Caco-2 (cell line): ENCODE measurements at regions not wholly inside any gene's neighbourhood (a gene's known extent, or its start where the extent isn't known, plus 50 kb on each side); places are given as distances from the start of the nearest gene placed in this dataset.

ENCODE experiments used
- BruUV-seq: library from RNA; stranded (reverse); fragments of 400-500 nt; replicated peaks from 2 replicates; lab custom pipeline; 2021; lab: Mats Ljungman, UMichigan
- CTCF ChIA-PET: fragments of 300-600 bp; sonication (Branson Sonifier 250); formaldehyde crosslinking; loops from one replicate; lab custom pipeline; 2022; ENCODE audit warnings: antibody characterized with exemption; lab: Charles Lee
- POLR2A ChIA-PET: fragments of 300-600 bp; sonication (Branson Sonifier 250); formaldehyde crosslinking; loops from one replicate; lab custom pipeline; 2022; ENCODE audit warnings: antibody characterized with exemption; lab: Charles Lee
- DNase-seq, 2 experiments: peaks; one replicate each; pipeline versions ENCODE4 v3.0.0 to v3.0.0-alpha.2; 2020 to 2022
- H3K27me3 ChIP-seq: replicated peaks from 2 replicates; pipeline ENCODE4 v1.6.0; 2011; ENCODE audit warnings: low read length; ENCODE audit not compliant: control insufficient read depth, insufficient read depth
- H3K36me3 ChIP-seq: 2 replicates; pipeline ENCODE4 v1.5.1; 2011; ENCODE audit warnings: low read length; ENCODE audit not compliant: control insufficient read depth, insufficient read depth
- H3K4me1 ChIP-seq: fragments of 250-450 bp; sonication (Bioruptor Pico); 2 replicates; pipeline ENCODE4 v1.5.1; 2020; ENCODE audit warnings: mild to moderate bottlenecking
- H3K4me3 ChIP-seq: 2 replicates; pipeline ENCODE4 v1.5.1; 2011; ENCODE audit warnings: low read depth, mild to moderate bottlenecking, control low read depth, low read length
- H3K9me3 ChIP-seq: fragments of 250-450 bp; sonication (Bioruptor Pico); 2 replicates; pipeline ENCODE4 v1.5.1; 2020; ENCODE audit warnings: mild to moderate bottlenecking, moderate library complexity
- H3K27ac Mint-ChIP-seq: one replicate; pipeline ENCODE4 v1.8.0; 2022; ENCODE audit warnings: mixed read lengths; ENCODE audit not compliant: unreplicated experiment
- H3K27me3 Mint-ChIP-seq: one replicate; pipeline ENCODE4 v1.8.0; 2022; ENCODE audit warnings: mixed read lengths; ENCODE audit not compliant: insufficient read depth, unreplicated experiment
- H3K36me3 Mint-ChIP-seq: one replicate; pipeline ENCODE4 v1.8.0; 2022; ENCODE audit warnings: mild to moderate bottlenecking, mixed read lengths; ENCODE audit not compliant: insufficient read depth, unreplicated experiment
- H3K4me1 Mint-ChIP-seq: one replicate; pipeline ENCODE4 v1.8.0; 2022; ENCODE audit warnings: low read depth, mixed read lengths; ENCODE audit not compliant: unreplicated experiment
- H3K4me3 Mint-ChIP-seq: one replicate; pipeline ENCODE4 v1.8.0; 2022; ENCODE audit warnings: mild to moderate bottlenecking, moderate library complexity, mixed read lengths; ENCODE audit not compliant: unreplicated experiment
- H3K9me3 Mint-ChIP-seq: one replicate; pipeline ENCODE4 v1.8.0; 2022; ENCODE audit warnings: mixed read lengths; ENCODE audit not compliant: unreplicated experiment
- intact Hi-C: fragments of 100-400 bp; cut with micrococcal nuclease; formaldehyde crosslinking; loops from one replicate; pipeline ENCODE4 v1.10.0; 2022; ENCODE audit not compliant: unreplicated experiment
- TF ChIP-seq, protein P1 (sequence below), 2 experiments: fragments of 200-600 bp in 1 of 2; IDR thresholded peaks; 1 replicate in 1 of 2; 2 replicates in 1 of 2; pipeline versions ENCODE4 v1.5.1 to v1.8.0; 2011 to 2022; ENCODE audit warnings: antibody characterized with exemption in 1 of 2, control low read depth in 1 of 2, inconsistent platforms in 1 of 2, low read depth in 1 of 2, low read length in 1 of 2, mild to moderate bottlenecking in 1 of 2, moderate library complexity in 1 of 2; ENCODE audit not compliant: insufficient read depth in 1 of 2, severe bottlenecking in 1 of 2, unreplicated experiment in 1 of 2

DNA sequence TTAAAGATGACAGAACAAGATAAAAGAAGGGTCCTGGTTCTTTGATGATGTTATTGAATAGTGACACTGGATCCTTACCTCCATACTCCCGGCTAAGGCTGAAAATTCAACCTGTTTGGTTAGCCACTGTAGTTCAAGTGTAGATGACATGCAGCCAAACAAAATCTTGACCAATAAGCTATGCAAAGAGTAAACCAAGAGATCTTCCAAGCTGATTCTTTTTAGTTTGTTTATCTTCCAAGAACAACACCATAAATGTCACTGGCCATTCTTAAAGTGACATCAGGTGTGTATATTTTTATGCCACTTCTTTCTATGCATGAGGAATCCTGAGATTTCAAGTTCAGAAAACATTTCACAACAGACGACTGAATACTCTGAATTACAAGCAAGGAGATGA lies 141.5 kb upstream of the FST start:
- H3K27me3 Mint-ChIP-seq: peaks cover 3% of the 10 kb centered on the region
- CTCF ChIA-PET: no interaction called here

DNA sequence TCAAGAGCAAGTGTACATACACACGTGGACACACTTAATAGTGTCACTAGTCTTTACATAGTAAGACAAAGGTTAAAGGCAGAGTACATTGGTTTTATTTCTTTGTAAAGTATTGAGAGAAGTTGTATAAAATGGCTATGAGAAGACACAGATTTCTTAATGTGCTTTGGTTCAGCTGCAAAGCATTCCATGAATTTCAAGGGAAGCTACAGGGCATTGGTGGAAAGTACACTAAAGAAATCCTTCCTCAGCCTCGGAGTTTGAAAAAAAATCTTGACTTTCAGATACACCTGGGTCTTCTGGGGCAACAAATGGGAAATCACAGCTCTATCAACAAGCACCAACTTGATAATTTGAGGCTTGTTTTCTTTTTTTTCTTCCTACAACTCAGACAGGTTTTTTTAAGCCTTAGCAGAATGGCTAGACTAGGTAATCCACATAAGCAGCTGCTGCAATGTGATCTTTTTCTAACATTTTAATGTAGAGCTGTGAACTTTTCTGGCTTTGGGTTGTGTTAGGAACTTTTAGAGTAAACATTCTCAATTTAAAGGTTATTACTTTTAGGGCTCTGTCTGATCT lies 140.4 kb upstream of the FST start:
- DNase-seq: no peak
- no peaks in the 10 kb centered on the region for H3K4me1 ChIP-seq
- POLR2A ChIA-PET: no interaction called here
- CTCF ChIA-PET: no interaction called here
- H3K27me3 Mint-ChIP-seq: peaks cover under 1% of the 10 kb centered on the region
- H3K9me3 Mint-ChIP-seq: peaks cover 8% of the 10 kb centered on the region
- no peaks in the 10 kb centered on the region for H3K36me3 ChIP-seq
- intact Hi-C loops: no loop called here
- TF ChIP-seq, protein P1, sequence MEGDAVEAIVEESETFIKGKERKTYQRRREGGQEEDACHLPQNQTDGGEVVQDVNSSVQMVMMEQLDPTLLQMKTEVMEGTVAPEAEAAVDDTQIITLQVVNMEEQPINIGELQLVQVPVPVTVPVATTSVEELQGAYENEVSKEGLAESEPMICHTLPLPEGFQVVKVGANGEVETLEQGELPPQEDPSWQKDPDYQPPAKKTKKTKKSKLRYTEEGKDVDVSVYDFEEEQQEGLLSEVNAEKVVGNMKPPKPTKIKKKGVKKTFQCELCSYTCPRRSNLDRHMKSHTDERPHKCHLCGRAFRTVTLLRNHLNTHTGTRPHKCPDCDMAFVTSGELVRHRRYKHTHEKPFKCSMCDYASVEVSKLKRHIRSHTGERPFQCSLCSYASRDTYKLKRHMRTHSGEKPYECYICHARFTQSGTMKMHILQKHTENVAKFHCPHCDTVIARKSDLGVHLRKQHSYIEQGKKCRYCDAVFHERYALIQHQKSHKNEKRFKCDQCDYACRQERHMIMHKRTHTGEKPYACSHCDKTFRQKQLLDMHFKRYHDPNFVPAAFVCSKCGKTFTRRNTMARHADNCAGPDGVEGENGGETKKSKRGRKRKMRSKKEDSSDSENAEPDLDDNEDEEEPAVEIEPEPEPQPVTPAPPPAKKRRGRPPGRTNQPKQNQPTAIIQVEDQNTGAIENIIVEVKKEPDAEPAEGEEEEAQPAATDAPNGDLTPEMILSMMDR (IDR thresholded peaks at IDR 0.05; ENCODE audit: insufficient read depth in 1 of 2, low read depth in 1 of 2, low read length in 1 of 2, severe bottlenecking in 1 of 2, unreplicated experiment in 1 of 2): no peak
- H3K4me1 Mint-ChIP-seq: no peaks in the 10 kb centered on the region
- no peak overlapping the region for H3K27ac Mint-ChIP-seq
- H3K27me3 ChIP-seq: no peaks in the 10 kb centered on the region
- H3K9me3 ChIP-seq: no peaks in the 10 kb centered on the region
- no peaks in the 10 kb centered on the region for H3K36me3 Mint-ChIP-seq
- H3K4me3 Mint-ChIP-seq: no peak overlapping the region
- no peak overlapping the region for H3K4me3 ChIP-seq
- no TSS peak for BruUV-seq

More for the DNA sequence above, 141.5 kb upstream of the FST start:
- no peaks in the 10 kb centered on the region for H3K4me1 Mint-ChIP-seq
- POLR2A ChIA-PET: no interaction called here
- DNase-seq: no peak
- no peaks in the 10 kb centered on the region for H3K9me3 ChIP-seq
- no peak overlapping the region for H3K4me3 ChIP-seq
- H3K36me3 ChIP-seq: no peaks in the 10 kb centered on the region
- no peak overlapping the region for H3K4me3 Mint-ChIP-seq
- H3K4me1 ChIP-seq: no peaks in the 10 kb centered on the region
- H3K36me3 Mint-ChIP-seq: no peaks in the 10 kb centered on the region
- H3K27ac Mint-ChIP-seq: no peak overlapping the region
- intact Hi-C loops: no loop called here
- TF ChIP-seq, protein P1 (IDR thresholded peaks at IDR 0.05; ENCODE audit: insufficient read depth in 1 of 2, low read depth in 1 of 2, low read length in 1 of 2, severe bottlenecking in 1 of 2, unreplicated experiment in 1 of 2): no peak
- H3K27me3 ChIP-seq: no peaks in the 10 kb centered on the region
- no TSS peak for BruUV-seq
- peaks cover 2% of the 10 kb centered on the region for H3K9me3 Mint-ChIP-seq

DNA sequence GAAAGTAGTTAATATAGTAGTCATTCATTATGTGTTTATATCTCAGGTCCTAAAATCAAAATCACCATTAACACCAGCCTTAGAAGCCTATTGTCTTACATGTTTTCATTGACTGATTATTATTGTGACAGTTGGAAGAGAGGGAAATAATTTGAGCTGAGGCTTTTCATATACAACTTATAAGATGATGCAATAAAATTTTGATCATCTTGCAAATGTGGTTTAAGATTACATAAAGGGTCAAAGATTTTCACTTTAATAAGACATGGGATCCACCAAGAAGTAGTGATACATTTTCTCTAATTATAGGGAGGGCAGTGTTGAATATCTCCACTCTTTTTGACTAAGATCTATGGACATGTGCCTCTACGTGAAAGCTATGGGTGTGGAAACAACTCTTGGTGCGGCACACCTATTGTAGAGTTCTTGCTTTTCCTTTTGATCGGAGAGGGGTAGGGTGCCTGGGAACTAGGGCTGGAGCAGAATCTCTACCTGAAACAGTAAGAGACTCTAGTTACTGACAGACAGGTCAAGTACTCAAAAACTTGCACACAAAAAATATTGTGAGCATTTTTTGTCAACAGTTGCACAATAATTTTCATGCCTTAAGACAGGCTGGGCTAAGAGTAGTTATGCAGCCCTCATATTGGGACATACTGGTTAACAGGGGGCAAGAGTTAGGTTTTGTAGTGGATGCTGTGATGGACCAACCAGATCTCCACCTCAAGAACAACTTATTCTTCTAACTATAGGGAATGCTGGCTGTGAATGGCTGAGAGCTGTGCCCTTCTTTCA lies 139.3 kb upstream of the FST start:
- no peaks in the 10 kb centered on the region for H3K27me3 ChIP-seq
- TF ChIP-seq, protein P1 (IDR thresholded peaks at IDR 0.05; ENCODE audit: insufficient read depth in 1 of 2, low read depth in 1 of 2, low read length in 1 of 2, severe bottlenecking in 1 of 2, unreplicated experiment in 1 of 2): no peak
- Mint-ChIP-seq H3K4me3 (no peak overlapping the region), H3K4me1 (no peaks in the 10 kb centered on the region), H3K27ac (no peak overlapping the region), H3K27me3 (no peaks in the 10 kb centered on the region), H3K36me3 (no peaks in the 10 kb centered on the region), H3K9me3 (peaks cover 8% of the 10 kb centered on the region)
- no TSS peak for BruUV-seq
- no peaks in the 10 kb centered on the region for H3K4me1 ChIP-seq
- no peak for DNase-seq
- intact Hi-C loops: no loop called here
- CTCF ChIA-PET: no interaction called here
- H3K36me3 ChIP-seq: no peaks in the 10 kb centered on the region
- no peaks in the 10 kb centered on the region for H3K9me3 ChIP-seq
- POLR2A ChIA-PET: no interaction called here
- H3K4me3 ChIP-seq: no peak overlapping the region
